NCI-H2107 (cell line): ENCODE measurements at regions not wholly inside any gene's neighbourhood (a gene's known extent, or its start where the extent isn't known, plus 50 kb on each side); places are given as distances from the start of the nearest gene placed in this dataset.
"Not testable (repeated sequence)": the region's sequence is repeated elsewhere in the genome, so short reads cannot be mapped to it uniquely, and the experiment has no call there.

Experiments
- DNase-seq: peaks from one replicate; lab custom pipeline; 2025; lab: John Stamatoyannopoulos, UW

DNA sequence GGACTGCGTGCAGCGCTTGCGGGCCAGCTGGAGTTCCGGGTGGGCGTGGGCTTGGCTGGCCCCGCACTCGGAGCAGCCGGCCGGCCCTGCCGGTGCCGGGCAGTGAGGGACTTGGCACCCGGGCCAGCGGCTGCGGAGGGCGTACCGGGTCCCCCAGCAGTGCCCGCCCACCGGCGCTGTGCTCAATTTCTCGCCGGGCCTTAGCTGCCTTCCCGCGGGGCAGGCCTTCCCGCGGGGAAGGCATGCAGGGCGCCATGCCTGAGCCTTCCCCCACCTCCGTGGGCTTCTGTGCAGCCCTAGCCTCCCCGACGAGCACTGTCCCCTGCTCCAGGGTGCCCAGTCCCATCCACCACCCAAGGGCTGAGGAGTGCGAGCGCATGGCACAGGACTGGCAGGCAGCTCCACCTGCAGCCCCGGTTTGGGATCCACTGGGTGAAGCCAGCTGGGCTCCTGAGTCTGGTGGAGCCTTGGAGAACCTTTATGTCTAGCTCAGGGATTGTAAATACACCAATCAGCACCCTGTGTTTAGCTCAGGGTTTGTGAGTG is 975.0 kb upstream of the NRXN1 start:
- not testable (repeated sequence) for DNase-seq

DNA sequence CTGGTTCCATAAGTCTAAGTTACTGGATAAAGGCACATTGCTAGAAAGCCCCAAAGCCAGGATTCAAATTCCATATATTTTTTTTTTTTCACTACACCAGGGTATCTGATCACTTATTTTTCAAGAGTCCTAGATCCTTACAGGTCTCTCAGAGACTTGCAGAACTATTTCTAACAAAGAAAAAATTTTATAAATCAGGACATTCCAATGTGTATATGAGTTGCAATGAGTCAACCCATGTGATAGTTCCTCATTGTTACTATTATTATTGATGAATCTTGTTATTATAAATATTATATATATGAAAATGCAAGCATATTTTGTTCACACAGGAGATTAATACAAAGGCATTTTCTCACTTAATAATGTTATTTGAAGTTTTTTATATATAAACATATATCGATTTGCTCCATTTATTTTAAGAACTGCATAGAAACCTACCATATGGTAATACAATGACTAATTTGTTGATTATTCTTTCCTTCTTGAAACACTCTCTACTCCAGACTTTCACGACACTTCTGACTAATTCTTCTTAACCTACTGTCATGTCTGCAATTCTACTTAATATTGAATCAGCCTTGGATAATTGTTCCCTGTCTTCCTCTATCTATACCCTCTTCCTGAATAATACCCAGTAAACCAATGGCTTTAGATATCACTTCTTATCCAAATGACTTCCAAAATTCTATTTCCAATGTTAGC is 968.4 kb upstream of the NRXN1 start:
- DNase-seq = no peak

DNA sequence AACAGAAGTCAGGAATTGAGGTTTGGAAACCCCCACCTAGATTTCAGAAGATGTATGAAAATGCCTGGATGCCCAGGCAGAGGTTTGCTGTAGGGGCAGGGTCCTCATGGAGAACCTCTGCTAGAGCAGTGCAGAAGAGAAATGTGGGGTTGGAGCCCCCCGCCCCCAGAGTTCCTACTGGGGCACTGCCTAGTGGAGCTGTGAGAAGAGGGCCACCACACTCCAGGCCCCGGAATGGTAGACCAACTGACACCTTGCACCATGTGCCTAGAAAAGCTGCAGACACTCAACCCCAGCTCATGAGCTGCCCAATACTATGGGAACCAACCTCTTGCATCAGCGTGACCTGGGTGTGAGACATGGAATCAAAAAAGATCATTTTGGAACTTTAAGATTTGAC is 967.0 kb upstream of the NRXN1 start:
- no peak for DNase-seq

DNA sequence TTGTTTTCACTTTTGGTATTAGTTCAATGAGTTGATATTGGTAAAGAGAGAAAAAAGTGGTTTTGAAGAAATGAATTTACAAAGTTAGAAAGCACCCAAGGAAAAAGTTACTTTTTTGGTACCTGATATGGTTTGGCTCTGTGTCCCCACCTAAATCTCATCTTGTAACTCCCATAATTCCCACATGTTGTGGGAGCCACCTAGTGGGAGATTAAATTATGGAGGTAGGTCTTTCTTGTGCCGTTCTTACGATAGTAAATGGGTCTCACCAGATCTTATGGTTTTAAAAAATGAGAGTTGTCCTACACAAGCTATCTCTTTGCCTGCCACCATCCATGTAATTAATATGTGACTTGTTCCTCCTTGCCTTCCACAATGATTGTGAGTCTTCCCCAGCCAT is 965.6 kb upstream of the NRXN1 start:
- no peak for DNase-seq

DNA sequence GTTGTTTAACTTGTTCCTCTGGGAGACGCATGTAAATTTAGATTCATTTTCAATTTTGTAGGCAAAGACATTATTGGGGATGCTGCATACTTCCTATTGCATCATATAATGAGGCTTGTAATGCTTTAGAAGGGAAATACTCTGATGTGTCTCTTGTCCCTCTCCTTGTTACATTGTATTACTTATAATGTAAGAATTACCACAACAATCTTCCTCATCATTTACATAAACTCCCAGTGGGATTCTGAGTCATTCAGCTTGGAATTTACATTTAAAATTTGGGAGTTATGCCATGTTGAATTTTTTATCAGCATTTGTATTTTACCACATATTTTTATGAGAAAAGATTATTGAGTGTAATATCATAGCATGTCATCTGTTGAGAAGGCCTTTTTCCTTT is 963.4 kb upstream of the NRXN1 start:
- no peak for DNase-seq

DNA sequence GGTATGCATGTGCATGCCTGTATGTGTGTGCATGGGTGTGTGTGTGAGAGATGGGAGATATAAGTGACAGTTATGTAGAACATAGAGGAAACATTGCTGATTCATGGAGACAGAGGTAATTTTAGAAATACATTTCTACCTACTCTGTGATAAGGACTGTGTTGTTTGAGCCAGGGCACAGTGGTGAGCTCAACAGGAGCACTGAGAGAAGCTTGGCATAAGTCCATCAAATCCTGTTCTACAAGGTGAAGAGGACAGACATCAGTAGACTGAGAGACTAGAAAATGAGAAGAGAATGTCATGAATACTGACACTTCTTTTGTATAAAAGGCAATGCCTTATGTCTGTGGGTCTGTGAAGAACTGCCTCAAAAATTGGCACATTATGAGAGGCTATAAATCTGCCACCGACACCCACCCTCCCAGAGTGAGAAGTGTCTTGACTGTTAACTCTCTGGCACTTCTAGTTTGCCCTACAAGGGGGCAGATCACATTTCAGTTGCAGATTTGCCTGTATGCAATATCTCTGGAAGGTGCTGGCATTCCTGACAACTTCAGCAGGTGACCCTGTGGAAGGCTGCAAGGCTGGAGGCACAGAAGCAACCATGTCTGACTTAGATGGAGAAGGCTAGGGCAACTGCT is 962.3 kb upstream of the NRXN1 start:
- DNase-seq = peak; percentile 8

DNA sequence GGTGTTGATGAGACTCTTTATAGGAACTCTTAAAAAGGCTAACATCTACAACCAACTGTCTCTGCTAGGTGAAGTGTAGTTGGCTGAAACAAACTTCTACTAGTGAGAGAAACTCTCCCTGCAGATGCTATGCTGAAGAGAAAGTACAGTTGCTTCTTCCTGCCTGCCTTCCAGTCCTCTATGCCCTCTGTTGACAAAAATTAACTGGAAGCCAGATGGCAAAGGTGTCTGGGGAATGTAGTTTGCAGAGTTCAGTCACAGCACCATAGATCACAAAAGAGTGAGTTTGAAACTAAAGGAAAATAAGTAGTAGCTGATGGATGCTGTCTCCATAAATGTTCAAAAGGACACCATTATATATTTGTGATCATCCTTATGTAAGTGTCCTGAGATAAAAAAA is 958.8 kb upstream of the NRXN1 start:
- no peak for DNase-seq

DNA sequence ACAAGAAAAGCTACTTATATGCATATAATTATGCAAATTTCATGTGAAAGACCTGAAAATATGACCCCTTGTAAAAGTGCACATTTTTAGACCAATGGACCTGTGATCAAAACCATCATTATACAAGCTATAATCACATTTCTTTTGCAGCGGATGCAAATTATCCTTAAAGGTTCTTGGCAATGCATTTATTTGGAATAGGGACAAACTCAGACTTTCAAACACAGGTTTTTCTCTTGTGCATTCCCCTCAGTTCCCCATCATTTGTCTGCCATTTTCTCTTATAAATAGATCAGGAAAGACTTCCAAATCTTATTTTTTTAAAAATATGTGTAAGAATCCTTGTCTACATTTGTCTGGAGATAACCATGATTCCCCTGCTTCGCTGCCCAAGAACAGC is 954.2 kb upstream of the NRXN1 start:
- DNase-seq = no peak

DNA sequence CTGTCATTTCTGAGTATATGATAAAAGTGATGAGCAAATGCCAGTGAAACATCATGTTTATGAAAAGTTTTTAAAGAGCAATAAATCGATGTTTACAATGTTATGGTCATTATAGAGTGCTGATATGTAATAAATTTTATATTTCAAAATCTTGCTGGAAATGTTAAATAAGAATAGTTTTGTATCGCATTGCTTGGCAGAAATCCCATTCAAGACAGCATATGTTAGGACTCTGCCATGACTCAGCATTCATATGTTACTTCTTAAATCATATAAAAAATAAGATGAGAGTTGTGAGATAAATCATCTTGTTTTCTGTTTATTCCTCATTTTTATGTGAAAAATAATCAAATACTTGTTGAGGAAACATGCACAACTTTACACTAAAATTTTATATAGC is 949.9 kb upstream of the NRXN1 start:
- DNase-seq = no peak

DNA sequence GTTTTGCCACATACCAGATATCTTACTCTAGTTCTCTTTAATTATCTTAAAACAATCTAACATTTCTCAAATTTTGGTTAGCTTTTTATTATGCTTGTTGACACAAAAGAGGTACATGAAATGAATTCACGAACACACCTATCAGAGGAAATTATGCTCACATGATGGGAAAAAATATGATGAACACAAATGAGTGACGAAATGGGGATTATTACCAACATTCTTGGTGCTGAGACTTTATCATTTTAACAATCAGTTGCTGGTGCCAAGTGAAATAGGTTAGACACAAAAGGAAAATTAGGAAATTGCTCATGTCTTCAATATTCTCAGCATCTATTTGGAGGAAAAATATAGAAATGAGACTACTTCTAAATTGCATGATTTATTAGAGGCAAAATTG is 944.7 kb upstream of the NRXN1 start:
- DNase-seq = no peak

DNA sequence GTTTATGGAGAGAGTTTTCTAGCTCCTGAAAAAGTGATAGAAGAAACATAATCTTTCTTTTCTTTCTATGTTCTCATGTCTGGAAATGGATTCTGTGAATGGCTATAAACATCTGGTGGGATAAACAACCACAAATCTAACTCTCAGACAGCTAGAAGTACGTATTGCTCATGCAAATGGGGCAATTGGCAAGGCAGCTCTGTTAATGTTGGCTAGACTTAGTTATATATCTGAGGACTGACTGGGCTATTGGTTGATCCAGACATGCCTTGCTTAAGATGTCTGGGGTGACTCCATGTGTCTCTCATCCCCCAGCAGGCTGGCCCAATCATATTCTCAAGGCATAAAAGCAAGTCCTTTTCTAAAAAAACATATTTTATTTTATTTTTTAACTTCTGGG is 939.2 kb upstream of the NRXN1 start:
- no peak for DNase-seq

DNA sequence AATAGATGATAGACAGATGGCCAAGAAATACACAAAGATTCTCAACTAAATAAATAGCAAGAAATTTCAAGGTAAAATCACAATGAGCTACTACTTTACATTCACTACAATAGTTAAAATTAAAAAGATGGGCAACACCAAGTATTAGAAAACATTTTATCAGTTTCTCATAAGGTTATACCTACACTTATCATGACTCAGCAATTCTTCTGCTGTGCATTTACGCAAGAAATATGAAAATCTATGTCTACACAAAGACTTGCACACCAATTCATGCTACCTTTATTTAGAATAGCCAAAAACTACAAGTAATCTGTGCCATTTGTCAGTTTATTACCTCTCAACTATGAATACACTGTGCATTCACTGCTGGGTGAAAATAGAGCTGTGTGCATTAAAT is 937.4 kb upstream of the NRXN1 start:
- no peak for DNase-seq

DNA sequence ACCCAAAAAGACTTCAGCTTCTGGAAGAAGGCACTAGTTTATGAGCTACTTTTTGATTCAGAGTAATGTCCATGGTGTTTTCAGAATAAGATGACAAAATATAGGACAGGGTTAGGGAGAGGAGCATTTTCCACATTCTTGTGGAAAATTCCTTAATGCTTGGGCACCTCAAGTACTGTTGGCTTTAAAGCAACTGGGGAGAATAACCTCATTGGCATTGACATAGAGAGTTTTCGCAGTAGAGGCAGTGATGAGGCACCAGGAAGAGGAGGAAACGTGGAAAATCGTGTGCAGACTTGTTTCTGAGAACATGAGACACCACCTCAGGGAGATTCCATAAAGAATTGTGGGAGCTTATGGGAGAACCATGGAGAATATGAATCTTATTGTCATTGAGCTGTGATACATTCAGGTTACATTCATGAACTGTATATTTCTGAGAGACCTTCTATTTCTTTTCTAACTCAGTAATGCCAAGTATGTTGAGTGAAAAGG is 929.0 kb upstream of the NRXN1 start:
- no peak for DNase-seq

DNA sequence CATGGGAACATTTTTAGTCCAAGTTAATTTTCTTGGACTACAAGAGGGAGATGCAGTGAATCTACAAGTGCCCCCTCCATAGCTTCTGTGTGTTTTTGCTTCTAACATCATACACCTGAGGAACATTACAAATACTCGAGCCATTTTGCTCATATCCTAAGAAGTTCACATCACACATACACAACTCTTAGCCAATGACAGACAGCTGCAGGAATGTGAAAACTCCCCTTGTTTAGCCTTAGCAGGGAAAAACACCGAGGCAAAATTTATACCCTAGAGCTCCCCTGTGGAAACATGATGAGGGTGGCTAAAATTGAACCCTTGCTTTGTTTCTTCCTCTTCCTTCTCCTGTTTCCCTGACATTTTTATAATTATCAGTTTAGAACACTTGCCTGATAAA is 928.3 kb upstream of the NRXN1 start:
- DNase-seq = no peak

DNA sequence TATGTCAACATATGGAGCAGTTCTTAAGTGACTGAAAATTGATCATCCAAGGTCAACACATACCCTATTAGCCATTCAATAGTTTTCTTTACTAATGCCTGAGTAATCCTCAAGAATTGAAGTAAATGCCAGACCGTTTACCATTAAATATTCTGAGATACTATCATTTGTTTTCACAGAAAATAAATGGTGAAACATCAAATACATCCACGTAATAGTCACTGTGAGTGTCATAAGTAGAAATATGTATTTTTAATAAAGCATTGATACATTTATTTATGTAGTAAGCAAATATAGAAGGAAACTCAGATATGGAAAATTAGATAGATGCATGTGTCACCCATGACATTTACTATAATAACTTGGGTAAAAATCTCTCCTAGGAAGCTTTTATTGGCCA is 927.8 kb upstream of the NRXN1 start:
- DNase-seq = no peak

DNA sequence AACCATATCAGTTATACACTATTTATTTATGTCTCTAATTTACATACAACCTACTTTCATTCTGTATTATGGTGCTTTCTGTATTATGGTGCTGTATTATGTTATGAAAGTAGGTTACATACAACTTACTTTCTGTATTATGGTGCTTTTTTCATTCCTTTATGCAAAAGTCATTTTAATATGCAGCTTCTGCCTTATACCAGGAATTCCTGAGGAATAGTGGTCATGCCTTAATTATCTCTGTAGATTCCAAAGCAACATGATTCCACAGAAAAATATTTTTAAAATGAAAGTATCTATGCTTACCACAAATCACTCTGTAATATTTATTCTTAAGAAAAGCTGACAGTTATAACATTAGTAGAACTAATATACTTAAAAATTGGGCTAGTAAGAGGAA is 922.0 kb upstream of the NRXN1 start:
- no peak for DNase-seq

DNA sequence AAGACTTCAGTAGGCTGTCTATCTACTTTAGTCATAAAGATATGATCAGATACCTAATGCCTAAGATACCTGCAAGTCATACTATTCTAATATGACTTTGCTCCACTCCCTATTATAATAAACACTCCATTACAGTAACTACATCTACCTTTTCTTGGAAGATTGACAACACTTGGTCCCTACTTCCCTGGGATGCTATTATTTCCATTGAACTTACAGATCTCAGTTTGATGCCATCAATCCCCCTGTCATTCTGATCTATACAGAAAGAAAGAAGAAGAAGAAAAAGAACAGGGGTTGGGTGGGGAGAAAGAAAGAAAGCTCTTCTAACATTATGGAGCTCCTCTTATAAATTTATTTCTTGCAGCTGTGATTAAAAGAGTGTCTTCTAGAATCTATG is 889.1 kb upstream of the NRXN1 start:
- DNase-seq = no peak

DNA sequence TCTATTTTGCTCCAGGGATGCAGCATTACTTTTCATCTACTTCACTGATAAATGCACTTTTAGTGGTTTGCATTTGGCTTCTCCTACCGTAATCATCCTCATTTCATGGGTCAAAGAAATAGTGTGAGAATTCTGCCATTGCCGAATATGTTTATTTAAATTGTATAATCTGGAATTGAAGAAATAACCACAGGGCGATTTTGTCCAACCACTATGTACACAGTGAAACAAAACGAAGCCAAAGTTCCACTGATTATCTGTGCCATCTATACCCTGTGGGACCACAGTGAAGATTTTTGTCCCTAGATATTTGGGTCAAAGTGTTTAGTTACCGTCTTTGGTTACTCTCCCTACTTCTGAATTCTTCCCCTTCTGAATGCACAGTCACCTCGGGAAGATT is 888.6 kb upstream of the NRXN1 start:
- no peak for DNase-seq

DNA sequence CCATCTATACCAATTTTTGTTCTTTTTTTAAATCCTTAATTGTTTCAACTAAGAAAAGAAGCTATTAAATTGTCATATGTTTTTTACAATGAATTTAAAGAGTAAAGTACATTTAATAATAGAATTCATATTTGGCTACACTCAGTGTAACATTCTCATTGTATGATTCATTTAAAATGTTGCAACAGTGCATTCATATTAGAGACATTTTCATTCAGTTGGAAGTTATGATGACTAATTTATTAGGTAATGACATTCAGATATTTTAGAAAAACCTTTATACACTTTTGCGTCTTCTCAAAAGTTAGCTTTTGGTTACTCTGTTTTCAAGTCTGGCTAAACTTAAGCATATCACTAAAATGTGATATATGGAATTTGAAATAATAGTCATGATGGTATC is 887.5 kb upstream of the NRXN1 start:
- no peak for DNase-seq

DNA sequence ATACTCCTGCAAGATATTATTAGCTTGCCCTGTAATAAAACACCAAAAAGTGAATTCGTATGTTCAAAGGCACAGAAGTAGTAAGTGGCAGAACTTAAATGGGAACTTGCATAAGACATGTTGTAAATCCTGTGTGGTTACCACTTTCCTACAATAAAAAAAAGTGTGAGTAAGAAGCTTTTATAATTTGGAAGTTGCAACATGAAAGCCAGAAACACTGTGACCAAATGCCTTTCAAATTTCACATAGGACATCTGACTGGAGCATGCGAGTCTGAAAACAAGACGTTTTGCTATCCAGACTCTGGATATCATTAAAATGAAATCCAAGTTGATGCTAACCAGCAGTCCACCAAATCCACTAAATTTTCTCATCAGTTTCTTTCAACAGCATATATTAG is 886.2 kb upstream of the NRXN1 start:
- DNase-seq = no peak

DNA sequence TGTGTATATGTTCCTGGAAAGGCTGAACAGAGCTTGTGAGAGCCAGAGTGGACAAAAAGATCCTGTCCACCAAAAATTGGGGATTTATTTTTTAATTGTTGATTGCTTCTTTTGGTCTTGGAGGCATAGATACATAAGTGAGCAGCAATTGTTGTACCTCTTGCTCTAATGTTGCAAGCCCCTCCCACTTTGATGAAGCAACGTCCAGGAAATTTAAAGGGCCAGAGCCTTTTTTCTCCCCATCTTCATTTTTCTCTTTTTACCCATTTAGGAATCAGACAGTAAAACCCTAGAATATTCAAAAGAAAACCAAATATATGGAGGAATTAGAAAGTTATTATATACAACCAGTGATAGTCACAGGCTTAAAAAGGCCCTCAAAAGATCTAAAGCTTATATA is 871.8 kb upstream of the NRXN1 start:
- no peak for DNase-seq

DNA sequence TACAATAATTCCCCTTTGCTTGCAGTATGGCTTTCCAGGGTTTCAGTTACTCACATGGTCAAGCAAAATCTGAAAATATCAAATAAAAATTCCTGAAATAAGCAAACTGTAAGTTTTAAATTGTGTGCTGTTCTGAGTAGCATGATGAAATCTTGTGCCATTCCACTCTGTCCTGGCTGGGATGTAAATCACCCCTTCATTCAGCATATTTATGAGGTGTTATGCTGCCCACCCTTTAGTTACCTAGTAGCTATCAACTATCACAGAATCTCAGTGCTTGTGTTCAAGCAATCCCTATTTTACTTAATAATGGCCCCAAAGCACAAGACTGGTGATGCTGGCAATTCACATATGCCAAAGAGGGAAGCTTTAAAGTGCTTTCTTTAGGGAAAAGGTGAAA is 867.7 kb upstream of the NRXN1 start:
- no peak for DNase-seq

DNA sequence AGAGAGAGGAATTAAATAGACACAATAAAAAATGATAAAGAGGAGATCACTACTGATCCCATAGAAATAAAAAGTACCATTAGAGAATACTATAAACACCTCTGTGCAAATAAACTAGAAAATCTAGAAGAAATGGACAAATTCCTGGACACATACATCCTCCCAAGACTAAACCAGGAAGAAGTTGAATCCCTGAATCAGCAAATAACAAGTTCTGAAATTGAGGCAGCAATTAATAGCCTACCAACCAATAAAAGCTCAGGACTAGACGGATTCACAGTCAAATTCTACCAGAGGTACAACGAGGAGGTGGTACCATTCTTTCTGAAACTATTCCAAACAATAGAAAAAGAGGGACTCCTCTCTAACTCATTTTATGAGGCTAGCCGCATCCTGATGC is 862.7 kb upstream of the NRXN1 start:
- DNase-seq = not testable (repeated sequence)

DNA sequence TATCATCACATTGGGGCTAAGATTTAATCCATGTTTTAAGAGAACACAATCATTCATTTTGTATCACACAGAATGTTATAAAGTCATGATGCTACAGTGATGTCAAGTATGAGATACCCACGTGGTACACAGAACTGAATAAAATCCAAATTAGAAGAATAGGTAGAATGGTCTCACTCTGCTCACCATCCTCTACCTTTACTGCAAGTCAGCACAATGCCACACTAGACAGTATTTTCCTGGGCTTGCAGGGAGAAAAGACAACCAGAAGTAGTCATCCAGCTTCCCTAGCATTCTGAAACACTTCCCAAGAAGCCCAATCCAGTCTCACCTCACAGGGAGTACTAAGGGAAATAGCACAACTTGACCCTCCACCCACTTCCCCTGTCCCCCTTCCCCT is 856.2 kb upstream of the NRXN1 start:
- no peak for DNase-seq
